Thoracic aorta (tissue), 2 donors: ENCODE measurements at regions not wholly inside any gene's neighbourhood (a gene's known extent, or its start where the extent isn't known, plus 50 kb on each side); places are given as distances from the start of the nearest gene placed in this dataset.

Experiments used
- ATAC-seq: fragments of 150-250 bp; one replicate; pipeline ENCODE4 v1.8.0; 2017; ENCODE audit warnings: low read depth; ENCODE audit not compliant: insufficient number of reproducible peaks, low FRiP score
- DNase-seq: peaks from one replicate; pipeline ENCODE4 v3.0.0-alpha.2; 2020; ENCODE audit warnings: low spot score
- H3K27ac ChIP-seq, 2 donors: fragments of 200-600 bp; sonication (generic); 1 replicate in 1 of 2; 2 replicates in 1 of 2; pipeline ENCODE4 v1.5.1; 2016; ENCODE audit warnings: mild to moderate bottlenecking in 2 of 2, moderate library complexity in 2 of 2
- H3K27me3 ChIP-seq: fragments of 200-600 bp; sonication (generic); replicated peaks from 2 replicates; pipeline ENCODE4 v1.6.0; 2016; ENCODE audit warnings: mild to moderate bottlenecking; ENCODE audit not compliant: insufficient read depth
- H3K36me3 ChIP-seq: fragments of 200-600 bp; sonication (generic); one replicate; pipeline ENCODE4 v1.5.1; 2016
- H3K4me1 ChIP-seq, 2 donors: fragments of 200-600 bp; sonication (generic); 1 replicate in 1 of 2; 2 replicates in 1 of 2; pipeline versions ENCODE4 v1.5.1 to v1.6.0; 2016; ENCODE audit warnings: low read depth in 2 of 2, mild to moderate bottlenecking in 1 of 2; ENCODE audit not compliant: control insufficient read depth in 1 of 2
- H3K4me3 ChIP-seq: fragments of 200-600 bp; sonication (generic); 2 replicates; pipeline ENCODE4 v1.5.1; 2016; ENCODE audit warnings: mild to moderate bottlenecking
- H3K9me3 ChIP-seq: fragments of 200-600 bp; sonication (generic); 2 replicates; pipeline ENCODE4 v1.5.1; 2016
- CTCF ChIP-seq: fragments of 200-600 bp; sonication (generic); IDR thresholded peaks from one replicate; pipeline ENCODE4 v1.5.1; 2019; ENCODE audit warnings: antibody characterized with exemption

- H3K9me3 ChIP-seq: no peaks in the 10 kb centered on the region
- no peaks in the 10 kb centered on the region for H3K27me3 ChIP-seq
- no peak for TF ChIP-seq CTCF
- DNase-seq: no peak
- H3K27ac ChIP-seq: no peak overlapping the region
- H3K4me1 ChIP-seq: no peaks in the 10 kb centered on the region
- no peak for ATAC-seq
- H3K36me3 ChIP-seq: no peaks in the 10 kb centered on the region
- H3K4me3 ChIP-seq: no peak overlapping the region
Observed at GRCh38 chr12:19021646-19022045, 107.9 kb upstream of the PLEKHA5 start.

- TF ChIP-seq CTCF: no peak
- Histone ChIP-seq H3K4me3 (no peak overlapping the region), H3K27ac (no peak overlapping the region), H3K4me1 (no peaks in the 10 kb centered on the region), H3K9me3 (no peaks in the 10 kb centered on the region), H3K27me3 (no peaks in the 10 kb centered on the region), H3K36me3 (no peaks in the 10 kb centered on the region)
- ATAC-seq (no peak), DNase-seq (no peak)
Observed at GRCh38 chr12:19025582-19025981, 104.0 kb upstream of the PLEKHA5 start.

GRCh38 chr12:19026034-19026433 is 103.5 kb upstream of the PLEKHA5 start:
- TF ChIP-seq CTCF: no peak
- DNase-seq (no peak), ATAC-seq (no peak)
- Histone ChIP-seq H3K27ac (no peak overlapping the region), H3K27me3 (no peaks in the 10 kb centered on the region), H3K9me3 (no peaks in the 10 kb centered on the region), H3K4me1 (no peaks in the 10 kb centered on the region), H3K4me3 (no peak overlapping the region), H3K36me3 (no peaks in the 10 kb centered on the region)

GRCh38 chr12:19026614-19027488 is 102.7 kb upstream of the PLEKHA5 start:
- Histone ChIP-seq H3K27me3 (no peaks in the 10 kb centered on the region), H3K4me1 (no peaks in the 10 kb centered on the region), H3K4me3 (no peak overlapping the region), H3K9me3 (no peaks in the 10 kb centered on the region), H3K27ac (no peak overlapping the region), H3K36me3 (no peaks in the 10 kb centered on the region)
- ATAC-seq (no peak), DNase-seq (no peak)
- no peak for TF ChIP-seq CTCF

- no peaks in the 10 kb centered on the region for H3K27me3 ChIP-seq
- H3K9me3 ChIP-seq: no peaks in the 10 kb centered on the region
- no peak for DNase-seq
- no peak overlapping the region for H3K4me3 ChIP-seq
- no peaks in the 10 kb centered on the region for H3K4me1 ChIP-seq
- H3K27ac ChIP-seq: no peak overlapping the region
- H3K36me3 ChIP-seq: no peaks in the 10 kb centered on the region
- no peak for ATAC-seq
- no peak for TF ChIP-seq CTCF
Observed at GRCh38 chr12:19030180-19030579, 99.4 kb upstream of the PLEKHA5 start.
